Thyroid gland (tissue), 4 donors: ENCODE measurements at regions not wholly inside any gene's neighbourhood (a gene's known extent, or its start where the extent isn't known, plus 50 kb on each side); places are given as distances from the start of the nearest gene placed in this dataset.

Experiments used
- POLR2A ChIP-seq, 2 donors: fragments of 450-650 bp; IDR thresholded peaks; one replicate each; pipeline ENCODE4 v1.6.1; 2017; ENCODE audit warnings: antibody characterized with exemption in 2 of 2, mild to moderate bottlenecking in 2 of 2, moderate library complexity in 1 of 2
- TF ChIP-seq, protein P1 (sequence below), 6 experiments: fragments of 200-600 bp in 3 of 6; fragments of 450-650 bp in 3 of 6; sonication (generic) in 3 of 6; IDR thresholded peaks; one replicate each; pipeline ENCODE4 v1.5.1; 2016 to 2019; ENCODE audit warnings: antibody characterized with exemption in 6 of 6, mild to moderate bottlenecking in 2 of 6, inconsistent platforms in 1 of 6, moderate library complexity in 1 of 6

DNA sequence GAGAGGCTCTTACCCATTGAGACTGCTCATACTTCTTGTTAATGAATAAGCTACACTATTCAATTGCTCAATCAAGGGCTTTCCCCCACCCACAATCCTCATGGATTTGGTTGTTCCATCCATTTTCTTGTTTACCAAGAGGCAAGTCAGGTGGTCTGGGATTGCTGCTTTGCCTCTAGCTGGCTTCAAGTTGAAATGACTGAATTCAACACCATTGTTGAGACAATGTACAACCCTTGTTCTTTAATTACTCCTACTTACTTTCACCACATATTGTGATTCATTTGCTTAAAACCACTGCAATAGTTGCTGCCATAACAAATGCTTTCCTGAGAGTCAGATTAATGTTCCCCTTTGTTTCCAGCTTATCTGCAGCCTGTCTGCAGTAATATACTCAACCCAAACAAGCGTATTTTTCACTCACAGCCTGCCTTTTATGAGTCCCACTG, 532.2 kb downstream of the RIT2 start:
- TF ChIP-seq, protein P1, sequence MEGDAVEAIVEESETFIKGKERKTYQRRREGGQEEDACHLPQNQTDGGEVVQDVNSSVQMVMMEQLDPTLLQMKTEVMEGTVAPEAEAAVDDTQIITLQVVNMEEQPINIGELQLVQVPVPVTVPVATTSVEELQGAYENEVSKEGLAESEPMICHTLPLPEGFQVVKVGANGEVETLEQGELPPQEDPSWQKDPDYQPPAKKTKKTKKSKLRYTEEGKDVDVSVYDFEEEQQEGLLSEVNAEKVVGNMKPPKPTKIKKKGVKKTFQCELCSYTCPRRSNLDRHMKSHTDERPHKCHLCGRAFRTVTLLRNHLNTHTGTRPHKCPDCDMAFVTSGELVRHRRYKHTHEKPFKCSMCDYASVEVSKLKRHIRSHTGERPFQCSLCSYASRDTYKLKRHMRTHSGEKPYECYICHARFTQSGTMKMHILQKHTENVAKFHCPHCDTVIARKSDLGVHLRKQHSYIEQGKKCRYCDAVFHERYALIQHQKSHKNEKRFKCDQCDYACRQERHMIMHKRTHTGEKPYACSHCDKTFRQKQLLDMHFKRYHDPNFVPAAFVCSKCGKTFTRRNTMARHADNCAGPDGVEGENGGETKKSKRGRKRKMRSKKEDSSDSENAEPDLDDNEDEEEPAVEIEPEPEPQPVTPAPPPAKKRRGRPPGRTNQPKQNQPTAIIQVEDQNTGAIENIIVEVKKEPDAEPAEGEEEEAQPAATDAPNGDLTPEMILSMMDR (IDR thresholded peaks at IDR 0.05): no peak
- no peak for TF ChIP-seq POLR2A (IDR thresholded peaks at IDR 0.05)
